GM23338 (cell line): ENCODE measurements at regions not wholly inside any gene's neighbourhood (a gene's known extent, or its start where the extent isn't known, plus 50 kb on each side); places are given as distances from the start of the nearest gene placed in this dataset.

ENCODE experiments used
- ATAC-seq: fragments of 200-7000 bp; cut with Tn5 transposase; 3 replicates; pipeline ENCODE4 v1.9.1; 2020
- DNase-seq: peaks from one replicate; pipeline ENCODE4 v3.0.0-alpha.2; 2015; ENCODE audit warnings: low spot score
- H2AFZ ChIP-seq: fragments of 200-600 bp; sonication (generic); 2 replicates; pipeline ENCODE4 v1.8.0; 2016; ENCODE audit warnings: antibody characterized with exemption, mild to moderate bottlenecking, moderate library complexity
- H3F3A ChIP-seq: fragments of 200-600 bp; sonication (generic); replicated peaks from 2 replicates; pipeline ENCODE4 v1.8.0; 2017; ENCODE audit warnings: antibody characterized with exemption, mixed run types, low read depth
- H3K27ac ChIP-seq: fragments of 200-600 bp; sonication (generic); 2 replicates; pipeline ENCODE4 v1.6.1; 2016; ENCODE audit warnings: low read depth
- H3K27me3 ChIP-seq: fragments of 200-600 bp; sonication (generic); 2 replicates; pipeline ENCODE4 v1.8.0; 2016; ENCODE audit warnings: mild to moderate bottlenecking, mixed run types, moderate library complexity; ENCODE audit not compliant: insufficient read depth
- H3K36me3 ChIP-seq: fragments of 200-600 bp; sonication (generic); 2 replicates; pipeline ENCODE4 v1.8.0; 2016; ENCODE audit warnings: mild to moderate bottlenecking; ENCODE audit not compliant: insufficient read depth
- H3K4me1 ChIP-seq: fragments of 200-600 bp; sonication (generic); 2 replicates; pipeline ENCODE4 v1.8.0; 2016; ENCODE audit warnings: mild to moderate bottlenecking, moderate library complexity; ENCODE audit not compliant: insufficient read depth
- H3K4me2 ChIP-seq: fragments of 200-600 bp; sonication (generic); 2 replicates; pipeline ENCODE4 v1.7.1; 2017; ENCODE audit warnings: mixed run types
- H3K4me3 ChIP-seq: fragments of 200-600 bp; sonication (generic); 2 replicates; pipeline ENCODE4 v1.6.1; 2016; ENCODE audit warnings: mixed run types
- H3K79me2 ChIP-seq: fragments of 200-600 bp; sonication (generic); replicated peaks from 2 replicates; pipeline ENCODE4 v1.8.0; 2017; ENCODE audit warnings: mild to moderate bottlenecking; ENCODE audit not compliant: insufficient read depth
- H3K9me2 ChIP-seq: fragments of 200-600 bp; sonication (generic); 2 replicates; pipeline ENCODE4 v1.8.0; 2017; ENCODE audit not compliant: insufficient read depth
- H4K20me1 ChIP-seq: fragments of 200-600 bp; sonication (generic); replicated peaks from 2 replicates; pipeline ENCODE4 v1.8.0; 2017; ENCODE audit warnings: mild to moderate bottlenecking; ENCODE audit not compliant: insufficient read depth
- H3K27ac Mint-ChIP-seq: 2 replicates; pipeline ENCODE4 v1.8.0; 2020; ENCODE audit warnings: inconsistent platforms, mild to moderate bottlenecking, moderate library complexity, mixed read lengths
- H3K27me3 Mint-ChIP-seq: 3 replicates; pipeline ENCODE4 v1.8.0; 2022; ENCODE audit warnings: low read depth, mild to moderate bottlenecking, moderate library complexity, mixed read lengths, inconsistent platforms; ENCODE audit not compliant: insufficient read depth, poor library complexity
- H3K36me3 Mint-ChIP-seq: 3 replicates; pipeline ENCODE4 v1.8.0; 2021; ENCODE audit warnings: low read depth, mild to moderate bottlenecking, inconsistent platforms, moderate library complexity, mixed read lengths
- H3K4me1 Mint-ChIP-seq: 3 replicates; pipeline ENCODE4 v1.8.0; 2020; ENCODE audit warnings: mild to moderate bottlenecking, inconsistent platforms, mixed read lengths
- H3K4me3 Mint-ChIP-seq: 3 replicates; pipeline ENCODE4 v1.8.0; 2021; ENCODE audit warnings: moderate library complexity, mild to moderate bottlenecking, inconsistent platforms, mixed read lengths
- H3K9me3 Mint-ChIP-seq: 3 replicates; pipeline ENCODE4 v1.8.0; 2020; ENCODE audit warnings: moderate library complexity, mild to moderate bottlenecking, inconsistent platforms, mixed read lengths
- CREB1 ChIP-seq: fragments of 250-450 bp; sonication (Bioruptor Pico); IDR thresholded peaks from 2 replicates; pipeline ENCODE4 v1.5.0; 2020; ENCODE audit warnings: low read depth, mild to moderate bottlenecking, moderate library complexity
- CTCF ChIP-seq, 2 experiments: fragments of 200-600 bp in 1 of 2; sonication (generic) in 1 of 2; conservative IDR thresholded peaks; 2 replicates each; pipeline versions ENCODE4 v1.5.1 to v1.6.1; 2016 to 2017; ENCODE audit warnings: antibody characterized with exemption in 2 of 2, low read depth in 2 of 2, mild to moderate bottlenecking in 2 of 2, moderate library complexity in 1 of 2
- ETS1 ChIP-seq: IDR thresholded peaks from 2 replicates; pipeline ENCODE4 v1.6.1; 2016; ENCODE audit warnings: antibody characterized with exemption
- EZH2 ChIP-seq: fragments of 200-600 bp; sonication (generic); IDR thresholded peaks from one replicate; pipeline ENCODE4 v1.8.0; 2017; ENCODE audit warnings: antibody characterized with exemption, mild to moderate bottlenecking, low read depth; ENCODE audit not compliant: unreplicated experiment
- EZH2phosphoT487 ChIP-seq: fragments of 200-600 bp; sonication (generic); IDR thresholded peaks from one replicate; pipeline ENCODE4 v1.8.1; 2018; ENCODE audit warnings: antibody characterized with exemption; ENCODE audit not compliant: unreplicated experiment
- POLR2AphosphoS5 ChIP-seq: IDR thresholded peaks from 2 replicates; pipeline ENCODE4 v1.6.1; 2016; ENCODE audit warnings: antibody characterized with exemption, low read depth
- REST ChIP-seq: IDR thresholded peaks from one replicate; pipeline ENCODE4 v1.6.1; 2018; ENCODE audit warnings: antibody characterized with exemption; ENCODE audit not compliant: unreplicated experiment
- STAT1 ChIP-seq: IDR thresholded peaks from one replicate; pipeline ENCODE4 v1.6.1; 2016; ENCODE audit warnings: antibody characterized with exemption; ENCODE audit not compliant: unreplicated experiment
- ZNF331 ChIP-seq: fragments of 250-450 bp; sonication (Bioruptor Pico); IDR thresholded peaks from 2 replicates; pipeline ENCODE4 v1.5.0; 2020; ENCODE audit warnings: low read depth, mild to moderate bottlenecking, moderate library complexity
- ZNF462 ChIP-seq: fragments of 250-450 bp; sonication (Bioruptor Pico); IDR thresholded peaks from 2 replicates; pipeline ENCODE4 v1.5.0; 2020; ENCODE audit warnings: mild to moderate bottlenecking, moderate library complexity

GRCh38 chr17:77442976-77443747 is 302.4 kb downstream of the SEC14L1 start (continued):
- no peak for TF ChIP-seq POLR2AphosphoS5
- TF ChIP-seq CREB1 (CRISPR knock-in tag): no peak
- no peak for TF ChIP-seq EZH2phosphoT487
- no peak for TF ChIP-seq ZNF331 (CRISPR knock-in tag)
- TF ChIP-seq REST: no peak
- no peak for TF ChIP-seq ETS1

GRCh38 chr17:77443748-77444260 is 303.0 kb downstream of the SEC14L1 start:
- Histone ChIP-seq H3K9me2 (no peaks in the 10 kb centered on the region), H3K27ac (no peak overlapping the region), H3F3A (no peaks in the 10 kb centered on the region), H3K36me3 (no peaks in the 10 kb centered on the region), H3K4me2 (no peak overlapping the region), H3K4me3 (no peak overlapping the region), H3K79me2 (peaks cover 47% of the 10 kb centered on the region), H2AFZ (no peak overlapping the region), H3K4me1 (0 out of 2 replicates have a peak, but pooled peaks cover under 1% of the 10 kb centered on the region), H3K27me3 (no peaks in the 10 kb centered on the region), H4K20me1 (peaks cover 6% of the 10 kb centered on the region; the same call in 1 of the 2 replicates)
- peaks cover 31% of the 10 kb centered on the region for H3K4me1 Mint-ChIP-seq
- H3K4me3 Mint-ChIP-seq: no peak overlapping the region
- no peak for DNase-seq
- ATAC-seq: no peak
- H3K9me3 Mint-ChIP-seq: no peaks in the 10 kb centered on the region
- no peaks in the 10 kb centered on the region; the same call in 2 of the 3 replicates for H3K36me3 Mint-ChIP-seq
- H3K27me3 Mint-ChIP-seq: peaks cover 12% of the 10 kb centered on the region
- H3K27ac Mint-ChIP-seq: no peak overlapping the region
- TF ChIP-seq ZNF462 (CRISPR knock-in tag) (no peak), CTCF (conservative IDR thresholded peaks at IDR 0.05; ENCODE audit: low read depth in 2 of 2) (no peak), ZNF331 (CRISPR knock-in tag) (no peak), POLR2AphosphoS5 (no peak), STAT1 (no peak), EZH2 (no peak)
